Loucy (cell line): ENCODE measurements at regions not wholly inside any gene's neighbourhood (a gene's known extent, or its start where the extent isn't known, plus 50 kb on each side); places are given as distances from the start of the nearest gene placed in this dataset.

Experiments used
- H2AFZ ChIP-seq: fragments of 200-600 bp; sonication (generic); 2 replicates; pipeline ENCODE4 v1.6.0; 2016; ENCODE audit warnings: antibody characterized with exemption, mild to moderate bottlenecking, low read length, moderate library complexity
- H3F3A ChIP-seq: fragments of 200-600 bp; 2 replicates; pipeline ENCODE4 v1.6.0; 2016; ENCODE audit warnings: antibody characterized with exemption, low read depth, mild to moderate bottlenecking
- H3K27me3 ChIP-seq: fragments of 200-600 bp; sonication (generic); 2 replicates; pipeline ENCODE4 v1.6.1; 2014; ENCODE audit warnings: low read length, mild to moderate bottlenecking; ENCODE audit not compliant: insufficient read depth, poor library complexity, severe bottlenecking
- H3K36me3 ChIP-seq: fragments of 200-600 bp; sonication (generic); 2 replicates; pipeline ENCODE4 v1.6.1; 2016; ENCODE audit warnings: low read length; ENCODE audit not compliant: insufficient read depth
- H3K4me1 ChIP-seq: fragments of 200-600 bp; sonication (generic); 2 replicates; pipeline ENCODE4 v1.5.1; 2014; ENCODE audit warnings: low read length, mild to moderate bottlenecking; ENCODE audit not compliant: insufficient read depth, poor library complexity, severe bottlenecking
- H3K4me2 ChIP-seq: fragments of 200-600 bp; sonication (generic); 2 replicates; pipeline ENCODE4 v1.6.0; 2014; ENCODE audit warnings: antibody characterized with exemption, low read length, low read depth, mild to moderate bottlenecking; ENCODE audit not compliant: poor library complexity, severe bottlenecking
- H3K4me3 ChIP-seq: fragments of 200-600 bp; sonication (generic); 2 replicates; pipeline ENCODE4 v1.5.1; 2014; ENCODE audit warnings: low read length, mild to moderate bottlenecking, mixed read lengths; ENCODE audit not compliant: poor library complexity, severe bottlenecking
- H3K79me2 ChIP-seq: fragments of 200-600 bp; sonication (generic); 2 replicates; pipeline ENCODE4 v1.6.1; 2014; ENCODE audit warnings: low read length; ENCODE audit not compliant: insufficient read depth
- H3K9ac ChIP-seq: fragments of 200-600 bp; sonication (generic); 2 replicates; pipeline ENCODE4 v1.6.0; 2014; ENCODE audit warnings: mild to moderate bottlenecking, low read depth, low read length, moderate library complexity; ENCODE audit not compliant: poor library complexity, severe bottlenecking
- H3K9me2 ChIP-seq: fragments of 200-600 bp; sonication (generic); replicated peaks from 2 replicates; pipeline ENCODE4 v1.6.1; 2016; ENCODE audit warnings: low read depth, low read length, mixed read lengths
- H3K9me3 ChIP-seq: fragments of 200-600 bp; sonication (generic); 2 replicates; pipeline ENCODE4 v1.6.1; 2014; ENCODE audit warnings: mild to moderate bottlenecking, antibody characterized with exemption, low read length, low read depth; ENCODE audit not compliant: insufficient read depth
- H4K20me1 ChIP-seq: fragments of 200-600 bp; sonication (generic); 2 replicates; pipeline ENCODE4 v1.6.0; 2014; ENCODE audit warnings: antibody characterized with exemption, low read length, mild to moderate bottlenecking; ENCODE audit not compliant: insufficient read depth, poor library complexity, severe bottlenecking
- EZH2phosphoT487 ChIP-seq: fragments of 200-600 bp; IDR thresholded peaks from 2 replicates; pipeline ENCODE4 v1.6.1; 2018; ENCODE audit warnings: antibody characterized with exemption, mild to moderate bottlenecking, moderate library complexity, borderline replicate concordance
- TF ChIP-seq, protein P1 (sequence below): fragments of 200-600 bp; sonication (generic); conservative IDR thresholded peaks from 2 replicates; pipeline ENCODE4 v1.5.1; 2014; ENCODE audit warnings: mild to moderate bottlenecking, antibody characterized with exemption, low read length

DNA sequence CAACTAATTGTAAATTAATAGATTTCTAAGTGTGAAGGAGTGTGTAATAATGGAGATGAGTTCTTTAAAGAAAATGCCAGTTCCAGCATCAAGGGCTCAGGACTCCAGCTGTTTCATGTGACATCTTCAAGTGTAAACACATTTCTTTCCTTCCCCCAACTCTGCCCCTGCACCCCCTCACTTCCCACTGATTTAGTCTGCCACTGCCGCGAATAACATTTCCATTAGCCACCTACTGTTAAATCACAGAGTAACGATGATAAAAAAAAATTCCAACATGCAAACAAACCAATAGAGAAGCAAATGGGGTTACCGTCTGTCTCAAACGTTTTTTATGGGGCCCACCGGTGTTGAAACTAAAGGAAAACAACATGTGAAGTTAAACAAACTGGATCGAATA, 414.3 kb downstream of the SAMD5 start:
- Histone ChIP-seq H3K9ac (no peak overlapping the region), H3K4me2 (no peak overlapping the region), H3K9me3 (peaks cover 3% of the 10 kb centered on the region; the same call in 1 of the 2 replicates), H3K27me3 (no peaks in the 10 kb centered on the region), H3K4me1 (no peaks in the 10 kb centered on the region), H4K20me1 (no peaks in the 10 kb centered on the region), H3K4me3 (no peak overlapping the region), H3K79me2 (no peaks in the 10 kb centered on the region), H3K36me3 (no peaks in the 10 kb centered on the region), H3F3A (no peaks in the 10 kb centered on the region), H3K9me2 (no peaks in the 10 kb centered on the region), H2AFZ (no peak overlapping the region)
- TF ChIP-seq, protein P1, sequence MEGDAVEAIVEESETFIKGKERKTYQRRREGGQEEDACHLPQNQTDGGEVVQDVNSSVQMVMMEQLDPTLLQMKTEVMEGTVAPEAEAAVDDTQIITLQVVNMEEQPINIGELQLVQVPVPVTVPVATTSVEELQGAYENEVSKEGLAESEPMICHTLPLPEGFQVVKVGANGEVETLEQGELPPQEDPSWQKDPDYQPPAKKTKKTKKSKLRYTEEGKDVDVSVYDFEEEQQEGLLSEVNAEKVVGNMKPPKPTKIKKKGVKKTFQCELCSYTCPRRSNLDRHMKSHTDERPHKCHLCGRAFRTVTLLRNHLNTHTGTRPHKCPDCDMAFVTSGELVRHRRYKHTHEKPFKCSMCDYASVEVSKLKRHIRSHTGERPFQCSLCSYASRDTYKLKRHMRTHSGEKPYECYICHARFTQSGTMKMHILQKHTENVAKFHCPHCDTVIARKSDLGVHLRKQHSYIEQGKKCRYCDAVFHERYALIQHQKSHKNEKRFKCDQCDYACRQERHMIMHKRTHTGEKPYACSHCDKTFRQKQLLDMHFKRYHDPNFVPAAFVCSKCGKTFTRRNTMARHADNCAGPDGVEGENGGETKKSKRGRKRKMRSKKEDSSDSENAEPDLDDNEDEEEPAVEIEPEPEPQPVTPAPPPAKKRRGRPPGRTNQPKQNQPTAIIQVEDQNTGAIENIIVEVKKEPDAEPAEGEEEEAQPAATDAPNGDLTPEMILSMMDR: no peak
- no peak for TF ChIP-seq EZH2phosphoT487

GRCh38 chr6:147924598-147924997, 416.1 kb downstream of the SAMD5 start:
- Histone ChIP-seq H3K79me2 (no peaks in the 10 kb centered on the region), H3F3A (no peaks in the 10 kb centered on the region), H2AFZ (no peak overlapping the region), H3K9me2 (no peaks in the 10 kb centered on the region), H3K9me3 (peaks cover 3% of the 10 kb centered on the region; the same call in 1 of the 2 replicates), H3K9ac (no peak overlapping the region), H3K4me2 (no peak overlapping the region), H3K27me3 (no peaks in the 10 kb centered on the region), H4K20me1 (no peaks in the 10 kb centered on the region), H3K4me3 (no peak overlapping the region), H3K4me1 (no peaks in the 10 kb centered on the region), H3K36me3 (no peaks in the 10 kb centered on the region)
- TF ChIP-seq EZH2phosphoT487: no peak
- TF ChIP-seq, protein P1: no peak

- peaks cover 3% of the 10 kb centered on the region; the same call in 1 of the 2 replicates for H3K9me3 ChIP-seq
- TF ChIP-seq, protein P1: no peak
- no peak for TF ChIP-seq EZH2phosphoT487
- H3K9ac ChIP-seq: no peak overlapping the region
- H3K4me1 ChIP-seq: no peaks in the 10 kb centered on the region
- no peaks in the 10 kb centered on the region for H3K9me2 ChIP-seq
- H4K20me1 ChIP-seq: no peaks in the 10 kb centered on the region
- H2AFZ ChIP-seq: no peak overlapping the region
- no peaks in the 10 kb centered on the region for H3K36me3 ChIP-seq
- no peaks in the 10 kb centered on the region for H3K79me2 ChIP-seq
- no peak overlapping the region for H3K4me3 ChIP-seq
- H3K27me3 ChIP-seq: no peaks in the 10 kb centered on the region
- no peak overlapping the region for H3K4me2 ChIP-seq
- H3F3A ChIP-seq: no peaks in the 10 kb centered on the region
These were observed 416.8 kb upstream of the SASH1 start for GRCh38 chr6:147925826-147926225.
